Osteoblast (primary cell): ENCODE measurements at regions not wholly inside any gene's neighbourhood (a gene's known extent, or its start where the extent isn't known, plus 50 kb on each side); places are given as distances from the start of the nearest gene placed in this dataset.

Experiments used
- DNase-seq: peaks from one replicate; pipeline ENCODE4 v3.0.0; 2011; ENCODE audit warnings: low spot score, mixed read lengths; ENCODE audit not compliant: insufficient read length; ENCODE audit errors: missing footprints
- H2AFZ ChIP-seq: 2 replicates; pipeline ENCODE4 v1.6.0; 2011; ENCODE audit warnings: mild to moderate bottlenecking, low read length
- H3K27ac ChIP-seq: 2 replicates; pipeline ENCODE4 v1.5.1; 2011; ENCODE audit warnings: mild to moderate bottlenecking, low read depth, low read length, moderate library complexity
- H3K27me3 ChIP-seq: 2 replicates; pipeline ENCODE4 v1.6.0; 2012; ENCODE audit warnings: mild to moderate bottlenecking, control low read depth, inconsistent platforms, low read length, moderate library complexity; ENCODE audit not compliant: insufficient read depth
- H3K36me3 ChIP-seq: 2 replicates; pipeline ENCODE4 v1.5.1; 2011; ENCODE audit warnings: mild to moderate bottlenecking, low read length, control low read depth, moderate library complexity; ENCODE audit not compliant: insufficient read depth
- H3K4me1 ChIP-seq: 2 replicates; pipeline ENCODE4 v1.5.1; 2011; ENCODE audit warnings: mild to moderate bottlenecking, low read length, control low read depth, moderate library complexity; ENCODE audit not compliant: insufficient read depth
- H3K4me2 ChIP-seq: 2 replicates; pipeline ENCODE4 v1.6.0; 2011; ENCODE audit warnings: mild to moderate bottlenecking, low read length; ENCODE audit not compliant: insufficient read depth
- H3K4me3 ChIP-seq: fragments of 200-600 bp; sonication (generic); 3 replicates; pipeline ENCODE4 v1.5.1; 2012; ENCODE audit warnings: mild to moderate bottlenecking, low read length, inconsistent platforms; ENCODE audit not compliant: insufficient read depth
- H3K79me2 ChIP-seq: 2 replicates; pipeline ENCODE4 v1.6.0; 2012; ENCODE audit warnings: mild to moderate bottlenecking, low read length, control low read depth, inconsistent platforms; ENCODE audit not compliant: insufficient read depth
- H3K9me3 ChIP-seq: 2 replicates; pipeline ENCODE4 v1.5.1; 2011; ENCODE audit warnings: low read depth, low read length, control low read depth
- H4K20me1 ChIP-seq: 2 replicates; pipeline ENCODE4 v1.6.0; 2012; ENCODE audit warnings: mild to moderate bottlenecking, low read length, control low read depth; ENCODE audit not compliant: insufficient read depth
- CTCF ChIP-seq: IDR thresholded peaks from 2 replicates; pipeline ENCODE4 v1.5.1; 2011; ENCODE audit warnings: mild to moderate bottlenecking, low read depth, low read length, moderate library complexity; ENCODE audit errors: extremely low read depth

GRCh38 chr2:105626966-105627340, 117.8 kb upstream of the NCK2 start:
- no peaks in the 10 kb centered on the region for H3K9me3 ChIP-seq
- H3K36me3 ChIP-seq: no peaks in the 10 kb centered on the region
- H3K4me1 ChIP-seq: no peaks in the 10 kb centered on the region
- DNase-seq: no peak
- H3K4me3 ChIP-seq: no peak overlapping the region
- H4K20me1 ChIP-seq: no peaks in the 10 kb centered on the region
- H3K27ac ChIP-seq: no peak overlapping the region
- peaks cover 23% of the 10 kb centered on the region for H3K27me3 ChIP-seq
- no peaks in the 10 kb centered on the region for H3K79me2 ChIP-seq
- no peak for TF ChIP-seq CTCF
- no peak overlapping the region for H2AFZ ChIP-seq
- no peak overlapping the region for H3K4me2 ChIP-seq

GRCh38 chr2:105626212-105626965, 118.3 kb upstream of the NCK2 start:
- Histone ChIP-seq H3K27me3 (peaks cover 25% of the 10 kb centered on the region), H3K9me3 (no peaks in the 10 kb centered on the region), H4K20me1 (no peaks in the 10 kb centered on the region), H3K4me3 (no peak overlapping the region), H3K4me1 (no peaks in the 10 kb centered on the region), H3K4me2 (no peak overlapping the region), H3K36me3 (no peaks in the 10 kb centered on the region), H2AFZ (no peak overlapping the region), H3K27ac (no peak overlapping the region), H3K79me2 (no peaks in the 10 kb centered on the region)
- no peak for DNase-seq
- TF ChIP-seq CTCF: no peak

GRCh38 chr2:105625632-105626031, 119.1 kb upstream of the NCK2 start:
- DNase-seq: no peak
- H4K20me1 ChIP-seq: no peaks in the 10 kb centered on the region
- peaks cover 27% of the 10 kb centered on the region for H3K27me3 ChIP-seq
- no peaks in the 10 kb centered on the region for H3K36me3 ChIP-seq
- no peak overlapping the region for H3K4me3 ChIP-seq
- no peak for TF ChIP-seq CTCF
- H3K27ac ChIP-seq: no peak overlapping the region
- H3K79me2 ChIP-seq: no peaks in the 10 kb centered on the region
- no peaks in the 10 kb centered on the region for H3K4me1 ChIP-seq
- no peaks in the 10 kb centered on the region for H3K9me3 ChIP-seq
- no peak overlapping the region for H3K4me2 ChIP-seq
- no peak overlapping the region for H2AFZ ChIP-seq

- H2AFZ ChIP-seq: no peak overlapping the region
- H3K79me2 ChIP-seq: no peaks in the 10 kb centered on the region
- TF ChIP-seq CTCF: no peak
- no peak overlapping the region for H3K27ac ChIP-seq
- DNase-seq: no peak
- no peaks in the 10 kb centered on the region for H4K20me1 ChIP-seq
- H3K36me3 ChIP-seq: no peaks in the 10 kb centered on the region
- no peaks in the 10 kb centered on the region for H3K4me1 ChIP-seq
- H3K9me3 ChIP-seq: no peaks in the 10 kb centered on the region
- H3K4me2 ChIP-seq: no peak overlapping the region
- H3K4me3 ChIP-seq: no peak overlapping the region
- peaks cover 7% of the 10 kb centered on the region for H3K27me3 ChIP-seq
These were observed 123.7 kb upstream of the NCK2 start for GRCh38 chr2:105621038-105621437.
